Naive thymus-derived CD4-positive, alpha-beta T cell (primary cell): ENCODE measurements at regions not wholly inside any gene's neighbourhood (a gene's known extent, or its start where the extent isn't known, plus 50 kb on each side); places are given as distances from the start of the nearest gene placed in this dataset.

Experiments
- ATAC-seq: fragments of 150-1000 bp; cut with Tn5 transposase; 2 replicates; pipeline ENCODE4 v1.10.0; 2021; ENCODE audit warnings: mild to moderate bottlenecking, moderate library complexity
- CTCF ChIA-PET: fragments of 350-600 bp; sonication (Branson Sonifier 250); formaldehyde crosslinking; loops from one replicate; lab custom pipeline; 2021; ENCODE audit warnings: antibody characterized with exemption; lab: Charles Lee
- POLR2A ChIA-PET: fragments of 350-600 bp; sonication (Branson Sonifier 250); formaldehyde crosslinking; loops from one replicate; lab custom pipeline; 2021; ENCODE audit warnings: antibody characterized with exemption, inconsistent platforms; lab: Charles Lee
- DNase-seq, 9 donors: peaks; one replicate each; pipeline versions ENCODE4 v3.0.0 to v3.0.0-alpha.2; 2020 to 2022; ENCODE audit warnings: mixed read lengths in 1 of 9
- H3K27ac ChIP-seq: one replicate; pipeline ENCODE4 v1.7.0; 2013; ENCODE audit warnings: mild to moderate bottlenecking, low read depth, low read length, moderate library complexity
- H3K27me3 ChIP-seq, 2 donors: one replicate each; pipeline ENCODE4 v1.7.0; 2013; ENCODE audit warnings: low read length in 2 of 2, mild to moderate bottlenecking in 2 of 2, moderate library complexity in 2 of 2; ENCODE audit not compliant: control insufficient read depth in 2 of 2, insufficient read depth in 2 of 2
- H3K36me3 ChIP-seq, 3 experiments: 1 replicate in 2 of 3; 2 replicates in 1 of 3; pipeline ENCODE4 v1.7.0; 2013; ENCODE audit warnings: low read length in 3 of 3, mild to moderate bottlenecking in 3 of 3, moderate library complexity in 1 of 3; ENCODE audit not compliant: insufficient read depth in 3 of 3, control insufficient read depth in 2 of 3
- H3K4me1 ChIP-seq, 2 donors: one replicate each; pipeline ENCODE4 v1.7.0; 2013; ENCODE audit warnings: low read length in 2 of 2, mild to moderate bottlenecking in 2 of 2, moderate library complexity in 1 of 2; ENCODE audit not compliant: control insufficient read depth in 2 of 2, insufficient read depth in 2 of 2
- H3K4me3 ChIP-seq: 2 replicates; pipeline ENCODE4 v1.7.0; 2013; ENCODE audit warnings: mild to moderate bottlenecking, low read length
- H3K9me3 ChIP-seq, 3 experiments: 1 replicate in 2 of 3; 2 replicates in 1 of 3; pipeline ENCODE4 v1.7.0; 2013; ENCODE audit warnings: low read length in 3 of 3; ENCODE audit not compliant: control insufficient read depth in 2 of 3
- H3K27ac Mint-ChIP-seq, 9 donors: one replicate each; pipeline ENCODE4 v1.8.0; 2020 to 2022; ENCODE audit warnings: mixed read lengths in 9 of 9, mild to moderate bottlenecking in 8 of 9, moderate library complexity in 5 of 9, inconsistent platforms in 2 of 9
- H3K27me3 Mint-ChIP-seq, 5 donors: one replicate each; pipeline ENCODE4 v1.8.0; 2021 to 2022; ENCODE audit warnings: mixed read lengths in 5 of 5, mild to moderate bottlenecking in 1 of 5
- H3K36me3 Mint-ChIP-seq, 5 donors: one replicate each; pipeline ENCODE4 v1.8.0; 2020 to 2022; ENCODE audit warnings: mixed read lengths in 5 of 5, mild to moderate bottlenecking in 3 of 5, inconsistent platforms in 1 of 5
- H3K4me1 Mint-ChIP-seq, 7 donors: one replicate each; pipeline ENCODE4 v1.8.0; 2020 to 2022; ENCODE audit warnings: mixed read lengths in 7 of 7, mild to moderate bottlenecking in 3 of 7, inconsistent platforms in 1 of 7
- H3K4me3 Mint-ChIP-seq, 10 donors: one replicate each; pipeline ENCODE4 v1.8.0; 2020 to 2022; ENCODE audit warnings: mild to moderate bottlenecking in 10 of 10, mixed read lengths in 10 of 10, moderate library complexity in 6 of 10, inconsistent platforms in 2 of 10
- H3K9me3 Mint-ChIP-seq, 11 donors: one replicate each; pipeline ENCODE4 v1.8.0; 2020 to 2022; ENCODE audit warnings: mixed read lengths in 11 of 11, mild to moderate bottlenecking in 4 of 11, inconsistent platforms in 1 of 11, moderate library complexity in 1 of 11
- intact Hi-C, 2 donors: fragments of 100-400 bp; cut with micrococcal nuclease; formaldehyde crosslinking; loops; one replicate each; pipeline ENCODE4 v1.15.1; 2023

DNA sequence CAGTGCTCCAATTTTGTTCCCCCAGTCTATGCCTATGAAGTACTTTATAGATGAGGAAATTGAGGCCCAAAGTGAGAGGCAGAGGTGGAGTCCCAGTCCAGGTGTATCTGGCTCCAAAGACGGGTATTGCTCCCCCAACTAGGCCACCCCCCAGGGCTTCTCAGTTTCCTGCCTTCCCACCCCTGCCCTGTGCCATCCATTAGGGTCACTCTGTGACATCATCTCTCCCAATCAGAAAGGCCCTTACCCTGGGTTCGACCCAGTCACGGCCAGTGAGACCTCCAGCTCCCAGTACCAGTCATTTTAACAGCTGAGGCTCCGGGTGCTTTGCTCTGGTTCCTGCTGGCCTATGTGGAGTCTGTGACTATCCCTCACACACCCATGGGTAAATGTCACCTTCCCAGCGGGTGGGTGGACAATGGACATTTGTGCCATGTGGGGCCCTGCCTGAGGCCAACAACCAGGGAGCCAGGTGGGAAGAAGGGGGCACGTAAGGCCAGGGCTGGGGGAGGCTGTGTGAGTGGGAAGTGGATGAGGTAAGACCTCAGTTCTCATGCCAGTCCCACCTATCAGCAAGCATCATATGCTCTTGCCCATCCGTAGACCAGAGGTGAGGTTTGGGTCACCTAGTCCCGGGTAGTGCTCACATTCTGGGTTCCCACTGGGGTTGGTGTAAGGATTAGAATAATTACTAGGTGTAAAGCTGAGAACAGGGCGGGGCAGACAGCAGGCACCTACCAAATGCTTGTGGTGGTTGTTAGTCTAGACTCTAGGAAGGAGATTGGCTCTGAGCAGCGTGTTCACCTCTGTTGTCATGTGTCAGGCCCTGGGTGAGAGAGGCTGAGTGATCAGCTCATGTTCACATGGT, 685.9 kb downstream of the MATN1 start:
- Histone ChIP-seq H3K4me3 (no peak overlapping the region), H3K4me1 (no peaks in the 10 kb centered on the region), H3K36me3 (no peaks in the 10 kb centered on the region), H3K27ac (no peak overlapping the region), H3K9me3 (peaks cover 0 to 1% (median 0%) of the 10 kb centered on the region in 3 experiments), H3K27me3 (no peaks in the 10 kb centered on the region)
- Mint-ChIP-seq H3K27ac (no peak overlapping the region), H3K4me1 (peaks cover 0 to 3% (median 0%) of the 10 kb centered on the region in 7 donors), H3K36me3 (peaks cover 0 to 4% (median 0%) of the 10 kb centered on the region in 5 donors), H3K9me3 (peaks cover 0 to 13% (median 5%) of the 10 kb centered on the region in 11 donors), H3K4me3 (no peak overlapping the region), H3K27me3 (peaks cover 0 to 18% (median 11%) of the 10 kb centered on the region in 5 donors)
- CTCF ChIA-PET, result no interaction called here
- no peak for DNase-seq
- POLR2A ChIA-PET, result no interaction called here
- ATAC-seq, result no peak
- intact Hi-C loops, result no loop called here

DNA sequence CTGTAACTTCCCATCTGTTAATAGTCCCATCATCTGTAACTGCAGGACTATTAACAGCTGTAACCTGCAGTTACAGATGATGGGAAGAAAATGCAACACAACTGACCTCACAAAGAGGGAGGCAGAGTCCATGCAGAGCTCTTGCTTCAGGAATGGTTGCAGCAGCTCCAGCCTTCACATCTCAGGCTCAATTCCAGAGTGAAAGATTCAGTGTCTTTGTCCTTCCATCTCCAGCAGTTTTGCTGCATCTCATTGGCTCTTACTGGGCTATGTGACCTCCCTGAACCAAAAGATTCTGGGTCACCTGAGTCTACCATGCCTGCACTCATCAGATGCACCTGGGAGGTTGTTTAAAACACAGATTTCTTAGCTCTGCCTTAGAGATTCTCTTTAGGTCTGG, 686.7 kb downstream of the MATN1 start:
- DNase-seq, result no peak
- ChIA-PET POLR2A (no interaction called here), CTCF (interaction anchor here (1.0 kb wide), 1 partner anchor 15 kb away, joined by 4 read pairs; no protein-coding TSS in a partner anchor)
- Histone ChIP-seq H3K27ac (no peak overlapping the region), H3K4me3 (no peak overlapping the region), H3K9me3 (peaks cover 0 to 6% (median 0%) of the 10 kb centered on the region in 3 experiments), H3K36me3 (no peaks in the 10 kb centered on the region), H3K4me1 (no peaks in the 10 kb centered on the region), H3K27me3 (no peaks in the 10 kb centered on the region)
- peaks cover 0 to 3% (median 0%) of the 10 kb centered on the region in 7 donors for H3K4me1 Mint-ChIP-seq
- H3K36me3 Mint-ChIP-seq, result peaks cover 0 to 4% (median 0%) of the 10 kb centered on the region in 5 donors
- intact Hi-C loops, result no loop called here
- peaks cover 0 to 18% (median 11%) of the 10 kb centered on the region in 5 donors for H3K27me3 Mint-ChIP-seq
- no peak overlapping the region for H3K27ac Mint-ChIP-seq
- H3K9me3 Mint-ChIP-seq, result peaks cover 0 to 13% (median 5%) of the 10 kb centered on the region in 11 donors
- ATAC-seq, result no peak
- no peak overlapping the region for H3K4me3 Mint-ChIP-seq

DNA sequence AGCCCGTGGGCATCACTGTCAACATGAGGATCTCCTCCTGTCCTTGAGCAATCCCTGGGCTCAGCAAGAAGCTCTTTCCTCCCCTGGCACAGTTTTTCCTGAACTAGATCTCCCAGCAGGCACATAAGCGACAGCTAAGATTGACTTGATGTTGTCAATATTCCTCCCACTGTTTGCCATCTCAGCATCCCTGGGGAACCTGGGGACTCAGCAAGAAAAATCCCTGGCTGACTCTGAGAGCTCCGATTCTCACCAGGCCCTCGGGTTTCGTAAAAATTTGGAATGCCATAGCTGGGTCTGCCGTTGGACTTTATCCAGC, 687.2 kb downstream of the MATN1 start:
- ChIA-PET CTCF (interaction anchor here (1.0 kb wide), 1 partner anchor 14 kb away, joined by 4 read pairs; no protein-coding TSS in a partner anchor), POLR2A (no interaction called here)
- Histone ChIP-seq H3K36me3 (no peaks in the 10 kb centered on the region), H3K4me3 (no peak overlapping the region), H3K27ac (no peak overlapping the region), H3K4me1 (no peaks in the 10 kb centered on the region), H3K9me3 (peaks cover 0 to 6% (median 0%) of the 10 kb centered on the region in 3 experiments), H3K27me3 (no peaks in the 10 kb centered on the region)
- no peak for DNase-seq
- peaks cover 0 to 9% (median 5%) of the 10 kb centered on the region in 11 donors for H3K9me3 Mint-ChIP-seq
- no peak overlapping the region for H3K27ac Mint-ChIP-seq
- peaks cover 0 to 3% (median 0%) of the 10 kb centered on the region in 7 donors for H3K4me1 Mint-ChIP-seq
- H3K36me3 Mint-ChIP-seq, result peaks cover 0 to 4% (median 0%) of the 10 kb centered on the region in 5 donors
- ATAC-seq, result no peak
- H3K27me3 Mint-ChIP-seq, result peaks cover 0 to 18% (median 11%) of the 10 kb centered on the region in 5 donors
- H3K4me3 Mint-ChIP-seq, result no peak overlapping the region
- intact Hi-C loops, result no loop called here

DNA sequence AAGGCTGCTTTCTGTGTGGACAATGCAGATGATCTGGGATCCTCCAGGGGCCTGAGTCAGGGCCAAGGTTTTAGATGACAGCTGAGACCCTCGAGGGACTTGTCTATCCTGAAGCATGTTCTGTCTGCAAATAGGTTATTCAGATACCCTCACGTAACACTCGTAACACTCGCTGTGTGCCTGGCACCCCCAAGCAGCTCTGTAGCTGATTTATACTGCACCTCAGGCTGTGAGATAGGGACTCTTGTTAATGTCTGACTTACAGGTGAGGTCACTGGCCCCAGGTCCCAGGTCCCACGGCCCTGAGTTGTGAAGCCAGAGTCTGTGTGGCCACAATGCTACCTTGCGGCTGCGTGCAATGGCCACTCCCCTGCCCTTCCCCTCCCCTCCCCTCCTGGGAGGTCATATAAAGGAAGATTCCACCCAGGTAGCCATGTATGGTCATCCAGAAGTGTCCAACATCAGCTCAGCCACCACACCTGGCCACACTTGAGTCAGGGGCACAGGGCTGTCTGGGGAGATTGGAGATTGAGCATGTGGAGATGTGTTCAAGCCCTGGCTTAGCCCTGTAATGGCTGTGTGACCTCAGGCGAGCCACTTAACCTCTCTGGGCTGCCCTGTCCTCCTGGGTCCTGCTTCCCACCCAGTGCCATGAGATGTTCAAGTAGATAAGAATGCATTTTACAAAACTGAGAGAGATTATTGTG, 687.7 kb downstream of the MATN1 start:
- DNase-seq (no peak), ATAC-seq (no peak)
- H3K27ac ChIP-seq, result no peak overlapping the region
- Mint-ChIP-seq H3K27ac (no peak overlapping the region), H3K4me3 (no peak overlapping the region), H3K4me1 (peaks cover 0 to 3% (median 0%) of the 10 kb centered on the region in 7 donors), H3K27me3 (peaks cover 0 to 18% (median 11%) of the 10 kb centered on the region in 5 donors), H3K9me3 (peaks cover 0 to 9% (median 5%) of the 10 kb centered on the region in 11 donors), H3K36me3 (peaks cover 0 to 4% (median 0%) of the 10 kb centered on the region in 5 donors)
- POLR2A ChIA-PET, result no interaction called here
- H3K36me3 ChIP-seq, result no peaks in the 10 kb centered on the region
- intact Hi-C loops, result no loop called here
- CTCF ChIA-PET, result interaction anchor here (1.0 kb wide), 1 partner anchor 14 kb away, joined by 4 read pairs; no protein-coding TSS in a partner anchor
- no peak overlapping the region for H3K4me3 ChIP-seq
- H3K9me3 ChIP-seq, result peaks cover 0 to 6% (median 0%) of the 10 kb centered on the region in 3 experiments
- H3K27me3 ChIP-seq, result no peaks in the 10 kb centered on the region
- H3K4me1 ChIP-seq, result no peaks in the 10 kb centered on the region

DNA sequence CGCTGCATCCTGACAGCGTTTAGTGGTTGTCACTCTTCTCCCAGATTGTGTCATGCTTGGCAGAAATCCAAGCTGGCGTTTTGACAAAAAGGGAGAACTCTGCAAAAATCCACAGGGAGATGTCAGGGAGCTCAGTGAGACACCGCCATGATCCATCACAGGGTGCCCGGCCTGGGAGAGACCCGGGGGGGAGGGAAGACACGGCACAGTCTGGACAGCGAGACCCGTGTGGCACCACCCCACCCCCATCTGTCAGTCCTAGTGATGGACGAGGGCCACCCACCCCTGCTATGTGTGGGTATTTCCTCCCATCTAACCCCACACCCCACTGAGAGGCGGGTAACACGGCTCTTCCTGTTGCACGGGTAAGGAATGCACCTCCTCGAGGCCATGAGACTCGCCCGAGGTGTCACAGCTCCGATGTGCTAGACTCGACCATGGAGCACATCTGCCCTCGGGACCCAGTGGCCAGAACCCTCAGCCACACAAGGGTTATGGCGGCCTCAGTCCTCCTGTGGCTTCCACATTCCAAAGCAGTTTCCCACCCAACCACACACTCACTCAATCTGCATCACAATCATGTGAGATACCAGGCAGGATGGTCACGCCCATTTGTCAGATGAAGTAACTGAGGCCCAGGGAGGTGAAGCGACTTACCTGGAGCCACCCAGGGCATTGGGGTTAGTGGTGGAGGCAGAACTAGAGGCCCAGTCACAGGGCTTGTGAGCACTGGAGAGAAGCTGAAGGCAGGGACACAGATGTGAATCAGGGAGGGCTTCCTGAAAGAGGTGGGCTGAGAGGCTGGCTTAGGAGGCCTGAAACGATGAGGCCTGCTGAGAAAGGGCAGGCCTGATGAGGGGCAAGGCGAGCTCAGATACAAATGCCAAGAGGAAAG, 688.5 kb downstream of the MATN1 start:
- H3K36me3 ChIP-seq, result no peaks in the 10 kb centered on the region
- H3K4me3 ChIP-seq, result no peak overlapping the region
- H3K36me3 Mint-ChIP-seq, result peaks cover 0 to 4% (median 0%) of the 10 kb centered on the region in 5 donors
- no peaks in the 10 kb centered on the region for H3K4me1 ChIP-seq
- peaks cover 0 to 12% (median 5%) of the 10 kb centered on the region in 11 donors for H3K9me3 Mint-ChIP-seq
- H3K27me3 ChIP-seq, result no peaks in the 10 kb centered on the region
- H3K4me1 Mint-ChIP-seq, result peaks cover 0 to 1% (median 0%) of the 10 kb centered on the region in 7 donors
- intact Hi-C loops, result no loop called here
- POLR2A ChIA-PET, result no interaction called here
- ATAC-seq (no peak), DNase-seq (no peak)
- H3K27ac ChIP-seq, result no peak overlapping the region
- H3K27ac Mint-ChIP-seq, result no peak overlapping the region
- CTCF ChIA-PET, result no interaction called here
- peaks cover 0 to 16% (median 11%) of the 10 kb centered on the region in 5 donors for H3K27me3 Mint-ChIP-seq
- H3K9me3 ChIP-seq, result peaks cover 0 to 6% (median 0%) of the 10 kb centered on the region in 3 experiments
- no peak overlapping the region for H3K4me3 Mint-ChIP-seq

DNA sequence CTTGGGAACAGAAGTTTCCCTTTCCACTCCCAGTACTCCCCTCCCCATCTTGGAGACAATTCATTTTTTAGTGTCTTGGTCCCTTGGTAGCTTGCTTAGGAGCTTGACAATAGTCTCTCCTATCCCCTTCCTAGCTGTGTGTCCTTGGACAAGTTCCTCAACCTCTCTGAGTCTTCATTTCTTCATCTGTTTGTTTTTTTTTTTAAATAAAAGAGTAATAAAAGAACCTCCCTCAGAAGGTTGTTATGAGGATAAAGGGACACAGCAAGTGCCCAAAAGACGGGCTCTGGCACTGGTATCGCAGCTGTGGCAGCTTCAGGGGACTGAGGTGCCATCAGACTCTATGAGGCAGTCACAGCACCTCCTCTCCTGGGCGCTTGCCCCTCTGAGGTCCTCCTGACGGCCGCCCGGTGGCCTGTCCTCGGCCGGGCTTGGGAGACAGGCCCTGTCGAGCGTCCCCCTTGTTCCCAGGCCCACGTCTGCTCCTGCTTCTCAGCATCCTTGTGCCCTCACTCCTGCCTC, 689.2 kb downstream of the MATN1 start:
- Histone ChIP-seq H3K4me3 (no peak overlapping the region), H3K27ac (no peak overlapping the region), H3K9me3 (peaks cover 0 to 6% (median 0%) of the 10 kb centered on the region in 3 experiments), H3K4me1 (no peaks in the 10 kb centered on the region), H3K27me3 (no peaks in the 10 kb centered on the region), H3K36me3 (no peaks in the 10 kb centered on the region)
- DNase-seq (no peak), ATAC-seq (no peak)
- no peak overlapping the region for H3K27ac Mint-ChIP-seq
- H3K4me1 Mint-ChIP-seq, result peaks cover 0 to 1% (median 0%) of the 10 kb centered on the region in 7 donors
- no peaks in the 10 kb centered on the region for H3K36me3 Mint-ChIP-seq
- POLR2A ChIA-PET, result no interaction called here
- CTCF ChIA-PET, result no interaction called here
- peaks cover 0 to 12% (median 5%) of the 10 kb centered on the region in 11 donors for H3K9me3 Mint-ChIP-seq
- peaks cover 0 to 16% (median 11%) of the 10 kb centered on the region in 5 donors for H3K27me3 Mint-ChIP-seq
- intact Hi-C loops, result no loop called here
- H3K4me3 Mint-ChIP-seq, result no peak overlapping the region
